ENCODE measurements at regions not wholly inside any gene's neighbourhood (a gene's known extent, or its start where the extent isn't known, plus 50 kb on each side); places are given as distances from the start of the nearest gene placed in this dataset.

- no peak for TF ChIP-seq GATA2 (IDR thresholded peaks at IDR 0.05; ENCODE audit: low read depth, low read length)
- TF ChIP-seq GATA3 (IDR thresholded peaks at IDR 0.05; ENCODE audit: low read depth, low read length) = no peak
Measured at GRCh38 chr13:94800423-94800822, 88.1 kb upstream of the SOX21 start.
